H1 (cell line): ENCODE measurements at regions not wholly inside any gene's neighbourhood (a gene's known extent, or its start where the extent isn't known, plus 50 kb on each side); places are given as distances from the start of the nearest gene placed in this dataset.

Source experiments
- CTCF ChIP-seq, 3 experiments: IDR thresholded peaks; 1 replicate in 2 of 3; 2 replicates in 1 of 3; pipeline versions ENCODE4 v1.5.1 to v1.6.1; 2011; ENCODE audit warnings: low read length in 3 of 3, mild to moderate bottlenecking in 3 of 3, inconsistent platforms in 2 of 3, low read depth in 1 of 3, moderate library complexity in 1 of 3; ENCODE audit not compliant: insufficient read depth in 1 of 3; ENCODE audit errors: control extremely low read depth in 1 of 3
- SAP30 ChIP-seq: fragments of 300-600 bp; sonication (generic); IDR thresholded peaks from 2 replicates; pipeline ENCODE4 v1.7.1; 2012; ENCODE audit warnings: low read length, moderate library complexity, mild to moderate bottlenecking, inconsistent platforms; ENCODE audit not compliant: insufficient read depth, insufficient replicate concordance

GRCh38 chr6:74658391-74658790 lies 547.5 kb downstream of the COL12A1 start (continued):
- TF ChIP-seq CTCF (IDR thresholded peaks at IDR 0.05; ENCODE audit: control extremely low read depth in 1 of 3, insufficient read depth in 1 of 3, low read depth in 1 of 3, low read length in 3 of 3) (no peak), SAP30 (no peak)
- TF ChIP-seq, all 59 proteins: peak for 0
